ENCODE measurements at regions not wholly inside any gene's neighbourhood (a gene's known extent, or its start where the extent isn't known, plus 50 kb on each side); places are given as distances from the start of the nearest gene placed in this dataset.

DNA sequence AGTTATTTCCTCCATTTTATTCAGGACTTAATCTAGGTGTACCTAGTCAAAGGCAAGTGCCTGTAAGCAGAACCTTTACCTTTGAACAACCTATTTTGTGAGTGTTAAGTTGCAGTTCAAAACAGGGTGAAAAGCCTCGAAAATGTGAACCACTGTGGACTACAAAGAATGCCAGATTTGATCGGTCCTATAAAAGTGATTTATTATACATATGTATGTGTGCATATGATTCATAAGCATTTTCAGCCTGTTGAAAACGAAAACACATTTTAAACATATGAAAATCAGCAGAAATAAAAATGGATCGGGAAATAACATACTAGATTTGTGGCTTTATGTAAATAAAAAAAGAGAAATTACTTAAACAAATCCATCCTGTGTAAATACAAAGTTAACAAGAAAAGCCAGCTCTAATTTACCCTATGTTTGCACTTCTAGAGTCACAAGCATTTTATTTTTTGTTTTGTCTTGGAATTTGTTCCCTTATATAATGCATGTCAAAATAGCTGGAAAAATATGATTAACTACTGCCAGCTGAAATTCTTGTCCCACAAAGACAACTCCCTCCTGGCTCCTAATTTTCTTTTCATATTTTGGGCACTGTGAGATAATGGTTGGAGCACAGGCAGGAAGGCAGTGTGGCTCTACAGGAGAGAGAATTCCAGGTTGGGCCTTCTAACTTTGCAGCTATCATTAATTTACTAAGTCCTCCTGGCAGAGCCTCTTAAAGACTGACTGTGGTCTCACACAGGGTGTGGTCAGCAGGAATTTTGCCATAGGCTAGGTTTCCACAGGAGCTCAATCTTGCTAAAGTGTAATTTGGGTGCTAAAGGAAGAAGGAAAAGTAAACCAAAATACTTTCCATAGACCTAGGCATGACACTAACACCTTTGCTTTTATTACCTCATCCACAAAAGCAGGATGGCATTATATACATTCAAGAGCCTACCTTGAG is 70.2 kb upstream of the CDC42BPA start:
- TF ChIP-seq, protein P1, sequence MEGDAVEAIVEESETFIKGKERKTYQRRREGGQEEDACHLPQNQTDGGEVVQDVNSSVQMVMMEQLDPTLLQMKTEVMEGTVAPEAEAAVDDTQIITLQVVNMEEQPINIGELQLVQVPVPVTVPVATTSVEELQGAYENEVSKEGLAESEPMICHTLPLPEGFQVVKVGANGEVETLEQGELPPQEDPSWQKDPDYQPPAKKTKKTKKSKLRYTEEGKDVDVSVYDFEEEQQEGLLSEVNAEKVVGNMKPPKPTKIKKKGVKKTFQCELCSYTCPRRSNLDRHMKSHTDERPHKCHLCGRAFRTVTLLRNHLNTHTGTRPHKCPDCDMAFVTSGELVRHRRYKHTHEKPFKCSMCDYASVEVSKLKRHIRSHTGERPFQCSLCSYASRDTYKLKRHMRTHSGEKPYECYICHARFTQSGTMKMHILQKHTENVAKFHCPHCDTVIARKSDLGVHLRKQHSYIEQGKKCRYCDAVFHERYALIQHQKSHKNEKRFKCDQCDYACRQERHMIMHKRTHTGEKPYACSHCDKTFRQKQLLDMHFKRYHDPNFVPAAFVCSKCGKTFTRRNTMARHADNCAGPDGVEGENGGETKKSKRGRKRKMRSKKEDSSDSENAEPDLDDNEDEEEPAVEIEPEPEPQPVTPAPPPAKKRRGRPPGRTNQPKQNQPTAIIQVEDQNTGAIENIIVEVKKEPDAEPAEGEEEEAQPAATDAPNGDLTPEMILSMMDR (IDR thresholded peaks at IDR 0.05; ENCODE audit: insufficient read depth, low read length), result no peak
- TF ChIP-seq POLR2AphosphoS5 (IDR thresholded peaks at IDR 0.05; ENCODE audit: low read depth) (no peak), GABPA (IDR thresholded peaks at IDR 0.05; ENCODE audit: low read depth) (no peak), SPI1 (IDR thresholded peaks at IDR 0.05; ENCODE audit: borderline replicate concordance, low read depth) (no peak)
- TF ChIP-seq, protein P2, sequence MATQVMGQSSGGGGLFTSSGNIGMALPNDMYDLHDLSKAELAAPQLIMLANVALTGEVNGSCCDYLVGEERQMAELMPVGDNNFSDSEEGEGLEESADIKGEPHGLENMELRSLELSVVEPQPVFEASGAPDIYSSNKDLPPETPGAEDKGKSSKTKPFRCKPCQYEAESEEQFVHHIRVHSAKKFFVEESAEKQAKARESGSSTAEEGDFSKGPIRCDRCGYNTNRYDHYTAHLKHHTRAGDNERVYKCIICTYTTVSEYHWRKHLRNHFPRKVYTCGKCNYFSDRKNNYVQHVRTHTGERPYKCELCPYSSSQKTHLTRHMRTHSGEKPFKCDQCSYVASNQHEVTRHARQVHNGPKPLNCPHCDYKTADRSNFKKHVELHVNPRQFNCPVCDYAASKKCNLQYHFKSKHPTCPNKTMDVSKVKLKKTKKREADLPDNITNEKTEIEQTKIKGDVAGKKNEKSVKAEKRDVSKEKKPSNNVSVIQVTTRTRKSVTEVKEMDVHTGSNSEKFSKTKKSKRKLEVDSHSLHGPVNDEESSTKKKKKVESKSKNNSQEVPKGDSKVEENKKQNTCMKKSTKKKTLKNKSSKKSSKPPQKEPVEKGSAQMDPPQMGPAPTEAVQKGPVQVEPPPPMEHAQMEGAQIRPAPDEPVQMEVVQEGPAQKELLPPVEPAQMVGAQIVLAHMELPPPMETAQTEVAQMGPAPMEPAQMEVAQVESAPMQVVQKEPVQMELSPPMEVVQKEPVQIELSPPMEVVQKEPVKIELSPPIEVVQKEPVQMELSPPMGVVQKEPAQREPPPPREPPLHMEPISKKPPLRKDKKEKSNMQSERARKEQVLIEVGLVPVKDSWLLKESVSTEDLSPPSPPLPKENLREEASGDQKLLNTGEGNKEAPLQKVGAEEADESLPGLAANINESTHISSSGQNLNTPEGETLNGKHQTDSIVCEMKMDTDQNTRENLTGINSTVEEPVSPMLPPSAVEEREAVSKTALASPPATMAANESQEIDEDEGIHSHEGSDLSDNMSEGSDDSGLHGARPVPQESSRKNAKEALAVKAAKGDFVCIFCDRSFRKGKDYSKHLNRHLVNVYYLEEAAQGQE (IDR thresholded peaks at IDR 0.05; ENCODE audit: insufficient replicate concordance, low read depth), result no peak

All from HL-60 (cell line).